DMS79 treated with DMSO at 0.1 percent for 48 hours (cell line): ENCODE measurements at regions not wholly inside any gene's neighbourhood (a gene's known extent, or its start where the extent isn't known, plus 50 kb on each side); places are given as distances from the start of the nearest gene placed in this dataset.
"Not testable (repeated sequence)": the region's sequence is repeated elsewhere in the genome, so short reads cannot be mapped to it uniquely, and the experiment has no call there.

ENCODE experiments used
- DNase-seq: peaks from one replicate; lab custom pipeline; 2025; lab: John Stamatoyannopoulos, UW

DNA sequence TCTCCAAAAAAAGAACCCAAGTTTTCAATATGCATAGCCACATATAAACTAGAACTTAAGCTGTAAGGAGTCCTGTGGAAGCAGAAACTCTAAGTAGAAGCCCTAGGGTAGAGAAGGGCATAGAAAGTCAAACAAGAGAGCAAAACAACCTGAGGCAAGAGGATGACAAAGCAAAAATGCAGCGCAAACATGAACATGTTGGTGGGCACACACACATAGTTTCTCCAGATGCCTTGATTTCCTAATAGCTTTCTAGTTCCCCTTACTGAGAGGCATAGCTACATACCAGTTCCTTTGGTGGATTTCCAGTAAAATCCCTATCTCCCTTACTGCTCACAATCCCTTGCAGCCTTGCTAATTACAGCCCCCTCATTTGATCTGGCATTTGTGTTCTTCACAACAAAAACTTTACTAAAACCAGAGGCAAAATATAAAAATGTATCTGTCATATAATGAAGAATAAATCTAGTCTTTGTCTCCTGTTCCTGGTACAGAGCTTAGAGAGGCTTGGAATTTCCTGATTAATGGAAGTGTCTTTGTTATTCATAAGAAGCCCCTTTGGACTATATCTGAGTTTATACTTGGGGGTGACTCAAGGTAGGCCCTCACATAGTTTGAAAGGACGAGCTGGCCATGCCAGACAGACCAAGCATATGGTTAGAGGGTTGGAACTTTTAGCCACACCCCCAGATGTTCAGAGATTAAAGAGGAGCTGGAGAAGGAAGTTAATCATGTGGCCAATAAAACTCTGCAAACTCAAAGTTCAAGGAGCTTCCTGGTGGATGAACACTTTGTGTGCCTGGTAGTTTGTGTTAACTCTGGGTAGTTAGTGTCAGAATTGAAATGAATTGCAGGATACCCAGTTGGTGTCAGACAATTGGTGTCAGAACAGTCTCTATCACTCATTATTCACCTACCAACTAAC is 52.7 kb upstream of the ZCCHC13 start:
- DNase-seq, result no peak

- DNase-seq, result no peak
These were observed 53.4 kb upstream of the ZCCHC13 start for GRCh38 chrX:74250574-74250973.

DNA sequence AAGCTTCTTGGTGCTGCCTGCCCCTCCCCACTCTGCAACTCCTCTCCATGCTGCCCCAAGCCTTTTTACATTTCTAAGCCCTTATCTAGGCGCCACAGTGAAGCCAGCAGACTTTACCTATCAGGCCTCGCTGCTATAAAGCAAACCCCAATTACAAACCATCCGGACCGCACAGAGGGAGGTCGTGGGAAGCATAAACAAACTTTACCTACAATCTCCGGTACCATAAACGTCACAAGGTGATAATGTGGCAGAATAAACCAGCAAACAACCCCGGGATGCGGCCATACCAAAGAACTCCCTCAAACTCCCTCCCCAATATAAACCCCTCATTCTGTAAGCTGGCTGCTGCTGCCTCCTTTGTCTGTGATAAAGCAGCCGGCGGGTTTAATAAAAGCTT is 54.0 kb upstream of the ZCCHC13 start:
- DNase-seq, result no peak

GRCh38 chrX:74248889-74249288 is 55.1 kb upstream of the ZCCHC13 start:
- DNase-seq, result no peak

DNA sequence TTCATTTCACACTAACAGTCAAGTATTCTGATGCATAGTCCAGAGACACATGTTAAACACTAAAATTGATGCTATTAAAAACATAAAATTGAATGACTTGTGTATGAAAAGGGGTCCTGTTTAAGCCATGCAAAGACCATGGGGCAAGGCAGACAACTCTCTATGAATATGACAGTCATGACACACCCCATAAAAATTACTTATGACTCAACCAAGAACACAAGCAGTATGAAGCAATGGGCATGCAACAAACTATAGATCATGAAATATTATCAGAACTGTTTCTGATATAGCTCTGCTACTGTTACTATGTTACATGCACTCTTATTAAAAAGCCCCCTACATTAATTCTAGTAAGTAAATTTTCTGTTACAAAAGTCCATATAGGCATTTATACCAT is 57.5 kb upstream of the ZCCHC13 start:
- no peak for DNase-seq

DNA sequence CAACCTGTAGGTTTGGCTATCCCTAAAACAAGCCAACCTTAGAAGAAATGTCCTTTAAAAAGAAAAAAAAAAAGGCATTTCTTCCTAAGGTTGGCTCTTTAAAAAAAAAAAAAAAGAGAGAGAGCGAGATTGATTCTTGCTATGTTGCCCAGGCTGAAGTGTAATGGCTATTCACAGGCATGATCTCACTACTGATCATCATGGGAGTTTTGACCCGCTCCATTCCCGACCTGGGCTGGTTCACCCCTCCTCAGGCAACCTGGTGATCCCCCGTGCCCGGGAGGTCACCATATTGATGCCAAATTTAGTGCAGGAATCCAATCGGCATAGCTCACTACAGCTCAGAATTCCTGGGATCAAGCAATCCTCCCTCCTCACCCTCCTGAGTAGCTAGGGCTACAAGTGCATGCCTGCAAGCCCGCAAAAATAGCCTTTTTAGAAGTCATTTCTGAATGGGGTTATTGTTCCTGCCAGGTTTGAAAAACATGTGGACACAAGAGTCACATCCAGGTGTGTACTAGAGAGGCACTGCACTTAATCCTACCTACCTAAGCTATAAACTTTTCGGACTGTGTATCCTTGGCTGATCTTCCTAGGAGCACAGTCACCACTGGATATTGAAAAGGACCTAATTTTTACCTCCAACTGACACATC is 61.4 kb upstream of the ZCCHC13 start:
- no peak for DNase-seq

- no peak for DNase-seq
These were observed 61.9 kb upstream of the ZCCHC13 start for GRCh38 chrX:74242050-74242449.

DNA sequence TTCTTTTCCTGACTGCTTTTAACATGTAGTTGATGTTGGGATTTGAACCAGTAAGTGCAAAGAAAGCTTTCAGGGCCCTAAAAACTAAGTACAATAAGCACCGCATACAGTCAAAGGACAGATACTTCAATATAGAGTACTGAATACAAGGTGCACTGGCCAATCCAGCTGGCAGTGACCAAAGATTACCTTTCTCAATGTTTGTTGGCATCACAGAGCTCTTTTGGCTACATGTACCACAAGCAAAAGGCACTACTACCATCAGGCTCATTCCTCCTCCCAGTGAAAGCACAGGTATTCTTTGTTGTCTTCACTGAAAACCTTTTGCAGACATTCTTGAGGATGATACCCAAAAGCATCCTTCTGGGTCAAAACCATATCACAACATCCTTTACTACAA is 65.2 kb upstream of the ZCCHC13 start:
- DNase-seq, result no peak

GRCh38 chrX:74234818-74235217 is 69.2 kb upstream of the ZCCHC13 start:
- no peak for DNase-seq

DNA sequence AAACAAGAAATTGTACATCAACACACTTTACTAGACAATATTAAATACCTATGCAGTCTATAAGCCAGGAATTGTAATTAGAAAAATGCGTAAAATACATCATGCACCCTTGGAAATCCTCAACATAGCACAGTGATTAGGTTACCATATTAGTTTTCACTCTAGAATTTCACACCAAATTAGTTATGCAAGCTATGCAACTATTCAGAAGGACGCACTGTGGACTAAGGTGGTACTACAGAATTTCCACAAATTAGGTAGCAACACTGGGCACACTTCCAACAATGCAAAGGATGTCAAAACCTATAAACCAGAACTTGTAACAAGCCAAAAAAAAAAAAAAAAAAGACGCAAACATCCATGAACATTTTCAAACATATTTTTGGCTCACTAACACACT is 71.1 kb upstream of the ZCCHC13 start:
- DNase-seq, result no peak

DNA sequence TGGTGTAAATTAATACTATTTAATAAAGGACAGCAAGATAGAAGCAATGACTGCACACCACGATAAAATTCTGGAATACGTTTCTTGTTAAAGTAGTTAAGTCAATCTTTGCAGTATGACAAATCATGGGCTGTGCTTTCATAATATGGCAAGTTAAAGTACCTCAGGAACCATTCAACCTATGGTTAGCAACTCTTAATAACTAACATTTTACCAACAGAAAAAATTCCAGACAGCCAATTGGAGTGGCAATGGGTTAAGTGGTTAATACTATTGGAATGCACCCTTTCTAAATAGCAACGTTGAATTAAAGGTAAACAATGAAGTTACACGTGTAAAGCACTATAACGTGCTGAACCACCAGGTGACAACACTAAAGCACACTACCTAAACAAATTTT is 72.4 kb upstream of the ZCCHC13 start:
- DNase-seq, result no peak

DNA sequence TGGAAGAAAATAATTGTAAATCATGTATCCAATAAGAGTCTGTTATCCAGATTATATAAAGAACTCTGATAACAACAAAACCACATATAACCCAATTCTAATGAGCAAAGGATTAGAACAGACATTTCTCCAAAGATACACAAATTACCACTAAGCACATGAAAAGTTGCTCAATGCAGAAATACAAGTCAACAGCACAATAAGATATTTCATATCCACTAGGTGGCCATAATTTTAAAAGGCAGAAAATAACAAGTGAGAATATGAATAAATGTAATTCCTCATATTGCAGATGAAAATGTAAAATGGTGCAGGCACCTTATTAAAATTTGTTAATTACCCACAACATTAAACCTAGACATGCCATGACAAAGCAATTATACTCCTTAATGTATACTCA is 73.9 kb upstream of the ZCCHC13 start:
- DNase-seq, result no peak

DNA sequence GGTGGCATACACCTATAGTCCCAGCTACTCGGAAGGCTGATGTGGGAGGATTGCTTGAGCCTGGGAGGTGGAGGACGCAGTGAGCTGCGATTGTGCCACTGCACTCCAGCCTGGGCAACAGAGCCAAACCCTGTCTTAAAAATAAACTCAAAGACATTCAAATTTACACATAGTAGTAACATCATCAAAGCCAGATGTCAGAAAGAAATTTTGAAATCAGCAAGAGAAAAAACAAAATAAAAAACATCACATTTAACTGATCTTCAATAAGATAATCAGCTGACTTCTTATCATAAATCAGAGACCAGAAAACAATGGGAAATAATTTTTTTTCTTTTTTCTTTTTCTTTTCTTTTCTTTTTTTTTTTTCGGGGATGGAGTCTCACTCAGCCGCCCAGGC is 78.9 kb upstream of the ZCCHC13 start:
- DNase-seq, result no peak

- DNase-seq, result no peak
These were observed 83.7 kb upstream of the ZCCHC13 start for GRCh38 chrX:74220277-74220676.

- no peak for DNase-seq
These were observed 85.1 kb upstream of the ZCCHC13 start for GRCh38 chrX:74218895-74219294.

DNA sequence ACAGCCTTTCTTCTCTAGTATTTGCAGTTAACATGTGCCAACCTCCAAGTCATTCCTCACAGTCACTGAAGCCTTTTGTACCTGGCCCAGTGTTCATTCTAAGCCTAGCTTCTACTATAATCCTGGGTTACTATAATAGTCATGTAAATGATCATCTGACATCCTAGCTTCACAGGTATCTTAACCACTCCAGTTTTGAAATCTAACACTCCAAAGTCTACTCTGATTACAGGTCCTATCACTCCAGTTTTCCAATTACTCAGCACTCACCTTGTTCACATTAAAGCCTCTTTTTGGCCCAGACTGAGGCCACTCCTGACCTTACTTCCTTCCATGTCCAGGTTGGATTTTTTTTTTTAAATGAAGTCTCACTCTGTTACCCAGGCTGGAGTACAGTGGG is 87.6 kb upstream of the ZCCHC13 start:
- no peak for DNase-seq

DNA sequence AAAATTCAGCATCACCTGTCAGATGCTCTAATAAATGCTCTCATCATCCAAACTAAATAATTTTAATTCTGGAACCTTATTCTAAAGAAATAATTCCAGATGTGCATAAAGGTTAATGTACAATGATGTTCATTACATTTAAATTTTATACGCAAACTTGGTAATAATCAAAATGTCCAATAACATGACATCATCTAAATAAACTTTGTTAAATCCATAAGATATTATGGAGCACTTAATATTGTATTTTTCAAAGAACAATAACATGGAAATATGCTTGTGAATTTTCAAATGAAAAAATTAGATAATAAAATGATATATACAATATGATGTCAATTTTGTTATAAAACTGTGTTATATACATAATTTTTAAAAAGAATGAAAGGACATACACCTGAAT is 92.1 kb upstream of the ZCCHC13 start:
- no peak for DNase-seq

- DNase-seq, result no peak
These were observed 96.4 kb upstream of the ZCCHC13 start for GRCh38 chrX:74207539-74207938.

- no peak for DNase-seq
These were observed 108.4 kb upstream of the ZCCHC13 start for GRCh38 chrX:74195605-74196004.

DNA sequence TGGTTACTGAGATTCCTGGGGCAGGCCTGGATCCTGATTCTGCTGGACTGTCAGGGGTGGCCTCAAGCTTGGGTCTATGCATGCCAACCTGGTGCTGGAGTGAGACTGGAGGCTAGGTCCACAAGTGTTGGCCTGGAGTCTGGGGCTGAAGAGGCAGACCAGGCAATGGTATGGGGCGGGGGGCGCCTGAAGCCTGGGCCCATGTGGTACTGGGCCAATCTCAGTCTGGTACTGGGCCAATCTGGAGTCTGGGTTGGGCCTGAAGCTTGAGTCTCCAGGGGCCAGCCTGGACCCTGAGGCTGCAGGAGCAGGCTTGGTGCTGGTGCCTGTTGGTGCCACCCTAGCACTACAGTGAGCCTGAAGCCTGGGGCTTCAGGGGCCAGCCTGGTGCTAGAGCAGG is 108.9 kb upstream of the ZCCHC13 start:
- no peak for DNase-seq

- DNase-seq, result no peak
These were observed 116.8 kb upstream of the ZCCHC13 start for GRCh38 chrX:74187211-74187610.

DNA sequence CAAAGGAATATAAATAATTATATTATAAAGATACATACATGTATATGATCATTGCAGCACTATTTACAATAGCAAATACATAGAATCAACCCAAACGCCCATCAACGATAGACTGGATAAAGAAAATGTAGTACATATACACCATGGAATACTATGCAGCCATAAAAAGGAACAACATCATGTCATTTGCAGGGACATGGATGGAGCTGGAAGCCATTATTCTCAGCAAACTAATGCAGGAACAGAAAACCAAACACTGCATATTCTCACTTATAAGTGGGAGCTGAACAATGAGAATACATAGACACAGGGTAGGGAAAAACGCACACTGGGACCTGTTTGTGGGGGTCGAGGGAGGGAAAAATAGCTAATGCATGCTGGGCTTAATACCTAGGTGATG is 120.9 kb upstream of the ZCCHC13 start:
- not testable (repeated sequence) for DNase-seq

GRCh38 chrX:74181976-74182375 is 122.0 kb upstream of the ZCCHC13 start:
- DNase-seq, result not testable (repeated sequence)

DNA sequence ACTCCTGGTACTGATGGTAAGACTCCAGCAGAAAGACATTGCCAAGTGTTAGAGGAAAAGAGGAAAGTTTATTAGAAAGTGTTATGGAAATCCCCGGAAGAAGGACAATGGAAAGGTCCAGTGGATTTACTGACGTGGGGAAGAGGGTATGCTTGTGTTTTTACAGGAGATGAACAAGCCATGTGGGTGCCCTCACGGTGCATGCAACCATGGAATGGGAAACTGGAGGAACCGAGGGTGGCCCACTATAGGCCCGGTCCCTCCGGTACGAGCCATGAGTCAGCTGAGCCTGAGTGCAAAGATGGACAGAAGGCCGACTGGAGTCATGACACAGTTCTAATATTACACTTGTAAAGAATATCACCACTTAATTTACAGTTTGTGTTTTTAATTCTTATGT is 123.3 kb upstream of the ZCCHC13 start:
- no peak for DNase-seq
